AG04450 (cell line): ENCODE measurements at regions not wholly inside any gene's neighbourhood (a gene's known extent, or its start where the extent isn't known, plus 50 kb on each side); places are given as distances from the start of the nearest gene placed in this dataset.

Experiments used
- CTCF ChIA-PET: fragments of 300-600, 350-600 bp; formaldehyde crosslinking; extraction: SDS; loops from one replicate; lab custom pipeline; 2022; ENCODE audit warnings: antibody characterized with exemption, inconsistent platforms; lab: Charles Lee
- POLR2A ChIA-PET: fragments of 350-600 bp; formaldehyde crosslinking; extraction: SDS; loops from one replicate; lab custom pipeline; 2021; ENCODE audit warnings: antibody characterized with exemption, inconsistent platforms; lab: Yijun Ruan, JAX
- DNase-seq: peaks from one replicate; pipeline ENCODE4 v3.0.0-alpha.2; 2011; ENCODE audit warnings: low read depth, low spot score
- H3K27ac ChIP-seq: one replicate; pipeline ENCODE4 v1.5.1; 2012; ENCODE audit warnings: low read depth, low read length, control low read depth
- H3K27me3 ChIP-seq: one replicate; pipeline ENCODE4 v1.6.0; 2012; ENCODE audit warnings: low read length; ENCODE audit not compliant: control insufficient read depth, insufficient read depth
- H3K4me3 ChIP-seq: 2 replicates; pipeline ENCODE4 v1.5.1; 2011; ENCODE audit warnings: mild to moderate bottlenecking, low read depth, low read length, control low read depth
- H3K9me3 ChIP-seq: 2 replicates; pipeline ENCODE4 v1.5.1; 2012; ENCODE audit warnings: low read length; ENCODE audit not compliant: control insufficient read depth, insufficient read depth
- TF ChIP-seq, protein P1 (sequence below): IDR thresholded peaks from 2 replicates; pipeline ENCODE4 v1.5.1; 2011; ENCODE audit warnings: low read depth, low read length, control low read depth, inconsistent platforms

DNA sequence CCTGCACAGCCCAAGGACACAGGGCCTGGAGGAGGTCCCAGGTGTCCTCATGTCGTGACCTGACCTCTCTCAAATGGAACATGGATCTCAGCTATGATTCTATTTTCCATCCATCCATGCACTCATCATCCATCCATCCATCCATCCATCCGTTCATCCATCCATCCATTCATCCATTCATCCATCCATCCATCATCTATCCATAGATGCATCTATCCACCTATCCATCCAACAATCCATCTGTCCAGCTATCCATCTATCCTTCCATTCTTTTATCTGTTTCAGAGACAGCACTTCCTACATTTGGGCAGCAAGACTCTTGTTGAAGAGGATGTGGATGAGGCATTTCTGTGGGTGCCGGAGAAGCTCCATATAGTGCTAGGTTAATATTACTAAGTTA, 86.7 kb downstream of the SCGB2B2 start:
- TF ChIP-seq, protein P1, sequence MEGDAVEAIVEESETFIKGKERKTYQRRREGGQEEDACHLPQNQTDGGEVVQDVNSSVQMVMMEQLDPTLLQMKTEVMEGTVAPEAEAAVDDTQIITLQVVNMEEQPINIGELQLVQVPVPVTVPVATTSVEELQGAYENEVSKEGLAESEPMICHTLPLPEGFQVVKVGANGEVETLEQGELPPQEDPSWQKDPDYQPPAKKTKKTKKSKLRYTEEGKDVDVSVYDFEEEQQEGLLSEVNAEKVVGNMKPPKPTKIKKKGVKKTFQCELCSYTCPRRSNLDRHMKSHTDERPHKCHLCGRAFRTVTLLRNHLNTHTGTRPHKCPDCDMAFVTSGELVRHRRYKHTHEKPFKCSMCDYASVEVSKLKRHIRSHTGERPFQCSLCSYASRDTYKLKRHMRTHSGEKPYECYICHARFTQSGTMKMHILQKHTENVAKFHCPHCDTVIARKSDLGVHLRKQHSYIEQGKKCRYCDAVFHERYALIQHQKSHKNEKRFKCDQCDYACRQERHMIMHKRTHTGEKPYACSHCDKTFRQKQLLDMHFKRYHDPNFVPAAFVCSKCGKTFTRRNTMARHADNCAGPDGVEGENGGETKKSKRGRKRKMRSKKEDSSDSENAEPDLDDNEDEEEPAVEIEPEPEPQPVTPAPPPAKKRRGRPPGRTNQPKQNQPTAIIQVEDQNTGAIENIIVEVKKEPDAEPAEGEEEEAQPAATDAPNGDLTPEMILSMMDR, result no peak
- CTCF ChIA-PET, result no interaction called here
- H3K4me3 ChIP-seq, result no peak overlapping the region
- POLR2A ChIA-PET, result no interaction called here
- no peak overlapping the region for H3K27ac ChIP-seq
- no peaks in the 10 kb centered on the region for H3K9me3 ChIP-seq
- no peaks in the 10 kb centered on the region for H3K27me3 ChIP-seq
- no peak for DNase-seq

- ChIA-PET POLR2A (no interaction called here), CTCF (no interaction called here)
- no peak for DNase-seq
- Histone ChIP-seq H3K27me3 (no peaks in the 10 kb centered on the region), H3K27ac (no peak overlapping the region), H3K4me3 (no peak overlapping the region), H3K9me3 (no peaks in the 10 kb centered on the region)
- TF ChIP-seq, protein P1, result no peak
These were observed 87.2 kb downstream of the SCGB2B2 start for GRCh38 chr19:34589730-34590129.

- H3K9me3 ChIP-seq, result no peaks in the 10 kb centered on the region
- no peak for DNase-seq
- H3K4me3 ChIP-seq, result no peak overlapping the region
- TF ChIP-seq, protein P1, result no peak
- H3K27ac ChIP-seq, result no peak overlapping the region
- no peaks in the 10 kb centered on the region for H3K27me3 ChIP-seq
- POLR2A ChIA-PET, result no interaction called here
- CTCF ChIA-PET, result no interaction called here
These were observed 88.1 kb downstream of the SCGB2B2 start for GRCh38 chr19:34588846-34589245.

DNA sequence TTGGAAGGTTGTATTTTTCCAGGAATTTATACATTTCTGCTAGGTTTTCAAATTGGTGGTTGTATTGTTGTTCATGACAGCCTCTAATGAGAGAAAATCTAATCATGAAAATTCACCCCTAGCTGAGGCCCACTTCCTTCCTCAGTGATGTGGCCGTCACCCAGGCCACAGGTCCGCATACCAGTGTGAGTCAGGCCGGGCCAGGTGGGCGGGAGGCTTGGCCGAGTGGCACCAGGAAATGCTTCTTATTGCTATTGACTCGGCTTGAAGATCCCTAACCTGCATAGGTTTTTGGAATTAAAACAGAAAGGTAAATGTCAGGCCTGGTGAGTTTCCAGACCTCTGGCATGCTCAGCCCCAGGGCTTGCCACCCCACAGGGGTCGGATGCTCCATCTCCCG, 88.7 kb downstream of the SCGB2B2 start:
- no peaks in the 10 kb centered on the region for H3K9me3 ChIP-seq
- H3K4me3 ChIP-seq, result no peak overlapping the region
- ChIA-PET POLR2A (no interaction called here), CTCF (no interaction called here)
- H3K27me3 ChIP-seq, result no peaks in the 10 kb centered on the region
- H3K27ac ChIP-seq, result no peak overlapping the region
- DNase-seq, result no peak
- TF ChIP-seq, protein P1, result no peak

DNA sequence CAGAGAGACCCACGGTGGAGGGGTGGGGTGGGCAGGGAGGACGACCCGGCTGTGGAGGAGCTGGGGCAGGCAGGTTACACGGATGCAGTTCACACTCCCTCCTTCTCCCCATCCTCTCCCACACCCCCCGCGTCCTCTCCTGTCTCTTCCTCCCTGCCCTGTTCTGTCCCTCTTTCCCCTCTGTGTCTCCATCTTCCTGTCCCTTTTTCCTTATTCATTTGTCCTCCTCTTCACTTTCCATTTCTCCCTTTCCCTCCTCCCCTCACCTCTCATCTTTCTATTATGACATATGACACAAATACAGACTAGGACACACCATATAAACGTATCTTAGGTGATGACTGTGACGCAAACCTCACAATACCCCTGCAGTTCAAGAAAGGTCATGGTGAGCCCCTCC, 96.6 kb downstream of the SCGB2B2 start:
- Histone ChIP-seq H3K9me3 (peaks cover 6% of the 10 kb centered on the region; the same call in 1 of the 2 replicates), H3K4me3 (no peak overlapping the region), H3K27ac (no peak overlapping the region), H3K27me3 (no peaks in the 10 kb centered on the region)
- ChIA-PET CTCF (no interaction called here), POLR2A (no interaction called here)
- DNase-seq, result no peak
- TF ChIP-seq, protein P1, result no peak
